H9 (cell line): ENCODE measurements at regions not wholly inside any gene's neighbourhood (a gene's known extent, or its start where the extent isn't known, plus 50 kb on each side); places are given as distances from the start of the nearest gene placed in this dataset.

Experiments
- DNase-seq: peaks from one replicate; pipeline ENCODE4 v3.0.0-alpha.2; 2017
- H2AFZ ChIP-seq: one replicate; pipeline ENCODE4 v1.6.1; 2013; ENCODE audit warnings: mild to moderate bottlenecking, low read length, control low read depth, moderate library complexity
- H2AK5ac ChIP-seq: 2 replicates; pipeline ENCODE4 v1.6.1; 2013; ENCODE audit warnings: low read length, control low read depth, mixed read lengths; ENCODE audit not compliant: insufficient read length
- H2BK120ac ChIP-seq: one replicate; pipeline ENCODE4 v1.6.1; 2013; ENCODE audit warnings: low read depth, mild to moderate bottlenecking, low read length, control low read depth, inconsistent platforms; ENCODE audit not compliant: poor library complexity, severe bottlenecking
- H2BK12ac ChIP-seq: 2 replicates; pipeline ENCODE4 v1.6.1; 2013; ENCODE audit warnings: low read length, control low read depth, mixed read lengths, low read depth; ENCODE audit not compliant: insufficient read length
- H2BK15ac ChIP-seq: 2 replicates; pipeline ENCODE4 v1.6.1; 2013; ENCODE audit warnings: low read depth, low read length, control low read depth
- H2BK20ac ChIP-seq: one replicate; pipeline ENCODE4 v1.6.1; 2013; ENCODE audit warnings: low read depth, mild to moderate bottlenecking, low read length, control low read depth, inconsistent platforms; ENCODE audit not compliant: poor library complexity, severe bottlenecking
- H2BK5ac ChIP-seq: 2 replicates; pipeline ENCODE4 v1.6.1; 2013; ENCODE audit warnings: low read length, control low read depth, mixed read lengths; ENCODE audit not compliant: insufficient read length
- H3K14ac ChIP-seq: 2 replicates; pipeline ENCODE4 v1.6.1; 2013; ENCODE audit warnings: low read length, control low read depth; ENCODE audit not compliant: insufficient read depth
- H3K18ac ChIP-seq: 2 replicates; pipeline ENCODE4 v1.6.1; 2013; ENCODE audit warnings: low read depth, mild to moderate bottlenecking, mixed read lengths, low read length, control low read depth; ENCODE audit not compliant: insufficient read length
- H3K23ac ChIP-seq: 2 replicates; pipeline ENCODE4 v1.6.1; 2013; ENCODE audit warnings: low read length, control low read depth, mixed read lengths, low read depth; ENCODE audit not compliant: insufficient read length
- H3K23me2 ChIP-seq: 2 replicates; pipeline ENCODE4 v1.6.1; 2013; ENCODE audit warnings: low read depth, mild to moderate bottlenecking, mixed read lengths, low read length, control low read depth; ENCODE audit not compliant: insufficient read length, poor library complexity, severe bottlenecking
- H3K27ac ChIP-seq: 2 replicates; pipeline ENCODE4 v1.5.1; 2013; ENCODE audit warnings: low read length, control low read depth, mixed read lengths, low read depth; ENCODE audit not compliant: insufficient read length
- H3K27me3 ChIP-seq: 2 replicates; pipeline ENCODE4 v1.6.1; 2013; ENCODE audit warnings: low read length, control low read depth, inconsistent platforms; ENCODE audit not compliant: insufficient read depth
- H3K4ac ChIP-seq: 2 replicates; pipeline ENCODE4 v1.6.1; 2013; ENCODE audit warnings: low read depth, mild to moderate bottlenecking, control low read depth, inconsistent platforms, low read length, moderate library complexity
- H3K4me1 ChIP-seq: 2 replicates; pipeline ENCODE4 v1.6.1; 2013; ENCODE audit warnings: low read length, control low read depth, inconsistent platforms; ENCODE audit not compliant: insufficient read depth
- H3K4me2 ChIP-seq: 2 replicates; pipeline ENCODE4 v1.6.1; 2013; ENCODE audit warnings: low read length, control low read depth, mixed read lengths; ENCODE audit not compliant: insufficient read length, insufficient read depth
- H3K56ac ChIP-seq: 2 replicates; pipeline ENCODE4 v1.6.1; 2013; ENCODE audit warnings: low read depth, mild to moderate bottlenecking, mixed read lengths, low read length, control low read depth; ENCODE audit not compliant: insufficient read length
- H3K79me1 ChIP-seq: 2 replicates; pipeline ENCODE4 v1.6.1; 2013; ENCODE audit warnings: low read depth, mild to moderate bottlenecking, moderate library complexity, low read length, control low read depth, inconsistent platforms; ENCODE audit not compliant: insufficient read depth, poor library complexity, severe bottlenecking
- H3K79me2 ChIP-seq: 2 replicates; pipeline ENCODE4 v1.6.1; 2013; ENCODE audit warnings: low read length, control low read depth, inconsistent platforms; ENCODE audit not compliant: insufficient read depth
- H3K9ac ChIP-seq: 2 replicates; pipeline ENCODE4 v1.6.1; 2013; ENCODE audit warnings: low read length, control low read depth, mixed read lengths; ENCODE audit not compliant: insufficient read length; ENCODE audit errors: extremely low read depth
- H3K9me3 ChIP-seq: one replicate; pipeline ENCODE4 v1.6.1; 2013; ENCODE audit warnings: low read depth, low read length, inconsistent platforms; ENCODE audit not compliant: control insufficient read depth
- H3T11ph ChIP-seq: one replicate; pipeline ENCODE4 v1.6.1; 2013; ENCODE audit warnings: mild to moderate bottlenecking, low read length, control low read depth, inconsistent platforms
- H4K20me1 ChIP-seq: one replicate; pipeline ENCODE4 v1.6.1; 2013; ENCODE audit not compliant: control insufficient read depth, insufficient read length, insufficient read depth
- H4K5ac ChIP-seq: 2 replicates; pipeline ENCODE4 v1.6.1; 2013; ENCODE audit warnings: low read depth, mild to moderate bottlenecking, mixed read lengths, low read length, control low read depth; ENCODE audit not compliant: insufficient read length
- H4K8ac ChIP-seq: replicated peaks from 2 replicates; pipeline ENCODE4 v1.6.1; 2013; ENCODE audit warnings: low read length, control low read depth, mixed read lengths, low read depth; ENCODE audit not compliant: insufficient read length
- H4K91ac ChIP-seq: 2 replicates; pipeline ENCODE4 v1.6.1; 2013; ENCODE audit warnings: low read depth, mild to moderate bottlenecking, moderate library complexity, mixed read lengths, low read length, control low read depth; ENCODE audit not compliant: insufficient read length
- H3K27ac Mint-ChIP-seq, 3 experiments: 2 replicates in 2 of 3; 3 replicates in 1 of 3; pipeline ENCODE4 v1.8.0; 2020 to 2021; ENCODE audit warnings: mixed read lengths in 3 of 3, mild to moderate bottlenecking in 1 of 3, moderate library complexity in 1 of 3
- H3K27me3 Mint-ChIP-seq: 2 replicates; pipeline ENCODE4 v1.8.0; 2021; ENCODE audit warnings: low read depth, mild to moderate bottlenecking, moderate library complexity, mixed read lengths
- H3K36me3 Mint-ChIP-seq, 3 experiments: 2 replicates in 2 of 3; 3 replicates in 1 of 3; pipeline ENCODE4 v1.8.0; 2020 to 2021; ENCODE audit warnings: low read depth in 3 of 3, mixed read lengths in 3 of 3; ENCODE audit not compliant: insufficient read depth in 1 of 3
- H3K4me1 Mint-ChIP-seq, 2 experiments: 2 replicates each; pipeline ENCODE4 v1.8.0; 2020; ENCODE audit warnings: mixed read lengths in 2 of 2
- H3K4me3 Mint-ChIP-seq, 2 experiments: 2 replicates in 1 of 2; 3 replicates in 1 of 2; pipeline ENCODE4 v1.8.0; 2020 to 2021; ENCODE audit warnings: mild to moderate bottlenecking in 2 of 2, mixed read lengths in 2 of 2, moderate library complexity in 1 of 2
- H3K9me3 Mint-ChIP-seq, 2 experiments: 2 replicates in 1 of 2; 3 replicates in 1 of 2; pipeline ENCODE4 v1.8.0; 2020; ENCODE audit warnings: mild to moderate bottlenecking in 2 of 2, mixed read lengths in 2 of 2, moderate library complexity in 1 of 2
- CTCF ChIP-seq: fragments of 200-600 bp; sonication (generic); conservative IDR thresholded peaks from 3 replicates; pipeline ENCODE4 v1.8.0; 2021; ENCODE audit warnings: antibody characterized with exemption, mild to moderate bottlenecking
- WGBS: extraction: QIAGEN DNeasy Blood & Tissue Kit; methylation state at CpG from one replicate; pipeline ENCODE4 v1.1.7; 2013; ENCODE audit warnings: missing lambda C conversion rate, low lambda C conversion rate, mixed read lengths; ENCODE audit not compliant: insufficient read length; ENCODE audit errors: extremely low coverage; 5-methylcytosine and 5-hydroxymethylcytosine counted together

DNA sequence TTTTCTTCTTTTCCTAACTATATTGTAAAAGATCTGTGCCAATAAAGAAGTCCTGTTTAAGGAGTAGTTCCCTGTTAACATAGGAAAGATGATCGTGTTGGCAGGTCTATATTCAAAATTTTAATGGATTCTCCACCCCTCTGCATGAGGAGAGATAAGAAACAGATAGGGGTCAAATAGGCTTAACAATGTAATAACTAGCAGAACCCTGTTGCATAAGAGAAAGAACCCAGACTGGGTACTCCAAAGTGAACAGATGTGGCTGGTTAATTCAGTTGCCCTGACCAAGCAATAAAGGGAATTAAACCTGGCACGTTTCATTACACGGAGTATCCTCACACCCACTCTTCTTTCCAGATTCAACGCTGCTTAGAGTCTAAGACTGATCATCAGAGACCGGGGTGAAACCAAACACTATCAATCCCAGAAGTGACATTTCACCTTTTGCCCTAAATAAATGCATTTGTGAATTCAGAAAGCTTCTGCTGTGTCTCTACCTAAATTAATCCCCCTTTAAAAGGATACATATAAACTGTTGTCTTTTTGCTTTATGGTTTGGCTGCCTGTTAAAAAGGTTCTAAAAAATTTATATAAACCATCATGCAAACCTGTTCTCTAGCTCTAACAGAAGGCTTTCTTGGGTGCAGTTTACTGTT lies 1276.9 kb upstream of the WWC1 start:
- Histone ChIP-seq H3T11ph (no peak overlapping the region), H3K9ac (no peak overlapping the region), H3K4ac (no peak overlapping the region), H2BK5ac (no peak overlapping the region), H4K91ac (no peak overlapping the region), H3K56ac (no peak overlapping the region), H3K9me3 (no peaks in the 10 kb centered on the region), H3K23me2 (no peaks in the 10 kb centered on the region), H4K8ac (no peak overlapping the region), H4K20me1 (no peaks in the 10 kb centered on the region), H3K79me1 (no peaks in the 10 kb centered on the region), H3K4me2 (no peak overlapping the region), H2AFZ (no peak overlapping the region), H2AK5ac (no peak overlapping the region), H3K23ac (no peak overlapping the region), H2BK20ac (no peak overlapping the region), H3K18ac (no peak overlapping the region), H3K4me1 (no peaks in the 10 kb centered on the region), H3K79me2 (no peaks in the 10 kb centered on the region), H3K27me3 (no peaks in the 10 kb centered on the region), H2BK12ac (no peak overlapping the region), H2BK15ac (no peak overlapping the region), H4K5ac (no peak overlapping the region), H2BK120ac (no peak overlapping the region), H3K27ac (no peak overlapping the region), H3K14ac (no peak overlapping the region)
- no peak overlapping the region for H3K4me3 Mint-ChIP-seq
- H3K4me1 Mint-ChIP-seq, result peaks cover 4 to 6% of the 10 kb centered on the region in 2 experiments
- H3K9me3 Mint-ChIP-seq, result no peaks in the 10 kb centered on the region
- TF ChIP-seq CTCF, result no peak
- no CpG with 5 or more reads among the region's 5 CpGs for WGBS
- no peak for DNase-seq
- no peaks in the 10 kb centered on the region for H3K27me3 Mint-ChIP-seq
- no peak overlapping the region for H3K27ac Mint-ChIP-seq
- H3K36me3 Mint-ChIP-seq, result no peaks in the 10 kb centered on the region; a peak in 1 of 7 replicates
